Caki2 (cell line): ENCODE measurements at regions not wholly inside any gene's neighbourhood (a gene's known extent, or its start where the extent isn't known, plus 50 kb on each side); places are given as distances from the start of the nearest gene placed in this dataset.
"Not testable (repeated sequence)": the region's sequence is repeated elsewhere in the genome, so short reads cannot be mapped to it uniquely, and the experiment has no call there.

Source experiments
- DNase-seq: peaks from one replicate; pipeline ENCODE4 v3.0.0-alpha.2; 2015; ENCODE audit warnings: low read depth
- in situ Hi-C: cut with HindIII; loops from 2 replicates; pipeline ENCODE4 v1.10.0; 2016; ENCODE audit warnings: low sequenced_read_pairs, low pct_unique_long_range_greater_than_20kb, mixed read lengths

- in situ Hi-C loops, result no loop called here
Measured at GRCh38 chr4:81330018-81330417, 115.0 kb upstream of the PRKG2 start.

GRCh38 chr4:81326581-81326980, 111.6 kb upstream of the PRKG2 start:
- no peak for DNase-seq
- in situ Hi-C loops, result no loop called here

More at GRCh38 chr4:81330018-81330417, 115.0 kb upstream of the PRKG2 start:
- no peak for DNase-seq

- in situ Hi-C loops, result not testable (repeated sequence)
Measured at GRCh38 chr4:81324594-81324993, 109.6 kb upstream of the PRKG2 start.

GRCh38 chr4:81319657-81320056, 104.6 kb upstream of the PRKG2 start:
- in situ Hi-C loops, result no loop called here
- DNase-seq, result peak; percentile 2

More at GRCh38 chr4:81324594-81324993, 109.6 kb upstream of the PRKG2 start:
- DNase-seq, result not testable (repeated sequence)

GRCh38 chr4:81314897-81315470, 100.0 kb upstream of the PRKG2 start:
- in situ Hi-C loops, result no loop called here
- no peak for DNase-seq

GRCh38 chr4:81314196-81314896, 99.3 kb upstream of the PRKG2 start:
- DNase-seq, result peak; percentile 97
- in situ Hi-C loops, result no loop called here

GRCh38 chr4:81307991-81308390, 93.0 kb upstream of the PRKG2 start:
- in situ Hi-C loops, result no loop called here
- DNase-seq, result no peak

- in situ Hi-C loops, result no loop called here
- DNase-seq, result no peak
Measured at GRCh38 chr4:81304871-81305270, 89.8 kb upstream of the PRKG2 start.

GRCh38 chr4:81300352-81300751, 85.3 kb upstream of the PRKG2 start:
- in situ Hi-C loops, DNase-seq: not testable (repeated sequence)

GRCh38 chr4:81290813-81291212, 75.8 kb upstream of the PRKG2 start:
- in situ Hi-C loops, result no loop called here
- DNase-seq, result no peak

- DNase-seq, result no peak
- in situ Hi-C loops, result no loop called here
Measured at GRCh38 chr4:81287101-81287500, 72.1 kb upstream of the PRKG2 start.

- no peak for DNase-seq
- in situ Hi-C loops, result no loop called here
Measured at GRCh38 chr4:81282131-81282530, 67.1 kb upstream of the PRKG2 start.

GRCh38 chr4:81274460-81274859, 59.4 kb upstream of the PRKG2 start:
- DNase-seq, result no peak
- in situ Hi-C loops, result no loop called here

GRCh38 chr4:81272671-81273070, 57.6 kb upstream of the PRKG2 start:
- no peak for DNase-seq

More at GRCh38 chr4:81272671-81273070, 57.6 kb upstream of the PRKG2 start:
- in situ Hi-C loops, result no loop called here
